ENCODE measurements at regions not wholly inside any gene's neighbourhood (a gene's known extent, or its start where the extent isn't known, plus 50 kb on each side); places are given as distances from the start of the nearest gene placed in this dataset.

- DNase-seq, result no peak
Measured at GRCh38 chr13:36552334-36552733, 120.0 kb downstream of the CCNA1 start.

GRCh38 chr13:36553491-36553890, 120.3 kb upstream of the SERTM1 start:
- DNase-seq, result no peak

- DNase-seq, result no peak
Measured at GRCh38 chr13:36555151-36555986, 118.5 kb upstream of the SERTM1 start.

- no peak for DNase-seq
Measured at GRCh38 chr13:36559375-36559774, 114.4 kb upstream of the SERTM1 start.

- no peak for DNase-seq
Measured at GRCh38 chr13:36567485-36567884, 106.3 kb upstream of the SERTM1 start.

- no peak for DNase-seq
Measured at GRCh38 chr13:36570489-36570888, 103.3 kb upstream of the SERTM1 start.

GRCh38 chr13:36571444-36571843, 102.4 kb upstream of the SERTM1 start:
- no peak for DNase-seq

- no peak for DNase-seq
Measured at GRCh38 chr13:36582977-36583376, 90.8 kb upstream of the SERTM1 start.

GRCh38 chr13:36599641-36600040, 74.2 kb upstream of the SERTM1 start:
- DNase-seq, result no peak

- no peak for DNase-seq
Measured at GRCh38 chr13:36601186-36601585, 72.6 kb upstream of the SERTM1 start.

GRCh38 chr13:36606060-36606459, 67.8 kb upstream of the SERTM1 start:
- no peak for DNase-seq

GRCh38 chr13:36608474-36608873, 65.3 kb upstream of the SERTM1 start:
- no peak for DNase-seq

- DNase-seq, result no peak
Measured at GRCh38 chr13:36612230-36612629, 61.6 kb upstream of the SERTM1 start.

- DNase-seq, result no peak
Measured at GRCh38 chr13:36616706-36617105, 57.1 kb upstream of the SERTM1 start.

- no peak for DNase-seq
Measured at GRCh38 chr13:36619535-36619934, 54.3 kb upstream of the SERTM1 start.

All from NCI-H2081 (cell line).